ENCODE measurements at regions not wholly inside any gene's neighbourhood (a gene's known extent, or its start where the extent isn't known, plus 50 kb on each side); places are given as distances from the start of the nearest gene placed in this dataset.
"Not testable (repeated sequence)": the region's sequence is repeated elsewhere in the genome, so short reads cannot be mapped to it uniquely, and the experiment has no call there.

DNA sequence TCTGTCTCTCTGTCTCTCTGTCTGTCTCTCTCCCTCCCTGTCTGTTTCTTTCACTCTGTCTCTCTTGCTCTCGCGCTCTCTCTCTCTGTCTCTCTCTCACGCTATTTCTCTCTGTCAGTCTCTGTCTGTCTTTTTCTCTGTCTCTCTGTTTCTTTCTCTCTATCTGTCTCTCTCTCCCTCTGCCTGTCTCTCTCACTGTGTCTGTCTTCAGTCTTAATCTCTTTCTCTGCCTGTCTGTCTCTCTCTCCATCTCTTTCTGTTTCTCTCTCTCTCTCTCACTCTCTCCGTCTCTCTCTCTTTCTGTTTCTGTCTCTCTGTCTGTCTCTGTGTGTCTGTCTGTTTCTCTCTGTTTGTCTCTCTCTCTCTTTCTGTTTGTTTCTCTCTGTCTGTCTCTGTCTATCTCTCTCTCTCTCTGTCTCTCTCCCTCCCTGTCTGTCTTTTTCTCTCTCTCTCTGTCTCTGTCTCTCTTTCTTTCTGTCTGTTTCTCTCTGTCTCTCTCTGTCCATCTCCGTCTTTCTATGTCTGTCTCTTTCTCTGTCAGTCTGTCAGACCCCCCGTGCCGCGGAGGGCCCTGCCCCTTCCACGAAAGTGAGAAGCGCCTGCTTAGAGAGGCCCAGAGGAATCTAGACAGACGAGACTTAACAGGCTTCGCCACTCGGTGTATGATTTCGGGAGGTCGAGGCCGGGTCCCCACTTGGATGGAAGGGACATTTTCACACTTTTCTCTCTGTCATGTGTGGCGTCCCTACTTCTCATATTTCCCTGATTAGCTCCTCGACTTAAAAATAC lies 346.3 kb upstream of the DEFB115 start:
- ChIA-PET CTCF (no interaction called here), POLR2A (no interaction called here)
- no peak for ATAC-seq
- Mint-ChIP-seq H3K9me3 (ENCODE audit: insufficient read depth) (peaks cover 31% of the 10 kb centered on the region), H3K36me3 (ENCODE audit: low read depth) (no peaks in the 10 kb centered on the region), H3K4me1 (ENCODE audit: low read depth) (no peaks in the 10 kb centered on the region), H3K27ac (no peak overlapping the region), H3K4me3 (no peak overlapping the region), H3K27me3 (ENCODE audit: low read depth) (no peaks in the 10 kb centered on the region)
- no peak for DNase-seq

DNA sequence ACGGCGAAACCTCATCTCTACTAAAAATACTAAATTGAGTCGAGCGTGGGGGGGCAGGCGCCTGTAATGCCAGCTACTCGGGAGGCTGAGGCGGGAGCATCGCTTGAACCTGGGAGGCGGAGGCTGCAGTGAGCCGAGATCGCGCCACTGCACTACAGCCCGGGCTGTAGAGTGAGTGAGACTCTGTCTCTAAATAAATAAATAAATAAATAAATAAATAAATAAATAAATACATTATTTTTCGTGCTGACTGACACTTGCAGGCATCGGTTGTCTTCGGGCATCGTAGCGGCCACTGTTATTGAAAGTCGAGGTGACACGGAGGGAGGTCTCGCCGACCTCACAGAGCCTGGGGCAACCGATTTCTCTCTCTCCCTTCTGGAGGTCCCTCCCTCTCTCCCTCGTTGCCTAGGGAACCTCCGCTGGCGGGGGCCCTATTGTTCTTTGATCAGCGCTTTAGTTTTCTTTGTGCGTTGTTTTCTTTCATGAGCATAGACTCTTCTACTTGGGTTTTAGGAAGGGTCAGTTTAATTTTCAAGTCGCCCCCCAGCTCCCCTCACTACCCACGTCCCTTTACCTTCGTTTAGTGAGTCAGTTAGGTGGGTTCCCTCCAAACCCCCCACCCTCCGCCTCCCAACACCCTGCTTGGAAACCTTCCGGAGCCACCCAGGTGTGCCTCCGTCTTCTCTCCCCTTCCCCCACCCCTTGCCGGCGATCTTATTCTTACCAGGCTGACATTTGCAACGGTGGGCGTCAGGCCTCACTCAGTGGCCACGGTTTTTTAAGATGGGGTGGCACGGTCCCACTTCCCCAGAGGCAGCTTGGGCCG lies 345.4 kb upstream of the DEFB115 start:
- H3K9me3 Mint-ChIP-seq (ENCODE audit: insufficient read depth) = peaks cover 29% of the 10 kb centered on the region
- DNase-seq; H3K4me1 Mint-ChIP-seq (ENCODE audit: low read depth); H3K27me3 Mint-ChIP-seq (ENCODE audit: low read depth); H3K36me3 Mint-ChIP-seq (ENCODE audit: low read depth); H3K4me3 Mint-ChIP-seq; ATAC-seq; POLR2A ChIA-PET; H3K27ac Mint-ChIP-seq; CTCF ChIA-PET: not testable (repeated sequence)

DNA sequence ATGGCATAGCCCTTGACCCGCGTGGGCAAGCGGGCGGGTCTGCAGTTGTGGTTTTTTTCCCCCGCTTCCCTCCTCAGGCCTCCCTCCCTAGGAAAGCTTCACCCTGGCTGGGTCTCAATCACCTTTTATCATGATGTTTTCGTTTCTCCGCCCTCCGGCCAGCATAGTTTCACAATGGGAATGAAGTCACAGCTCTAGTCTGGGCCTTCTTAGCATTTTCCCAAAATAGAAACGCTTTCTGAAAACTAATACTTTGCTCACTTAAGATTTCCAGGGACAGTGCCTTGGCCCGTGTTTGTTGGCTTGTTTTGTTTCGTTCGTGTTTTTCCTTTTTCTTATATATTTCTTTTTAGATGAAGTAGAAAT lies 344.8 kb upstream of the DEFB115 start:
- DNase-seq; H3K27me3 Mint-ChIP-seq (ENCODE audit: low read depth); POLR2A ChIA-PET; H3K36me3 Mint-ChIP-seq (ENCODE audit: low read depth); H3K4me1 Mint-ChIP-seq (ENCODE audit: low read depth); ATAC-seq; CTCF ChIA-PET; H3K27ac Mint-ChIP-seq; H3K4me3 Mint-ChIP-seq: not testable (repeated sequence)
- peaks cover 26% of the 10 kb centered on the region for H3K9me3 Mint-ChIP-seq (ENCODE audit: insufficient read depth)

DNA sequence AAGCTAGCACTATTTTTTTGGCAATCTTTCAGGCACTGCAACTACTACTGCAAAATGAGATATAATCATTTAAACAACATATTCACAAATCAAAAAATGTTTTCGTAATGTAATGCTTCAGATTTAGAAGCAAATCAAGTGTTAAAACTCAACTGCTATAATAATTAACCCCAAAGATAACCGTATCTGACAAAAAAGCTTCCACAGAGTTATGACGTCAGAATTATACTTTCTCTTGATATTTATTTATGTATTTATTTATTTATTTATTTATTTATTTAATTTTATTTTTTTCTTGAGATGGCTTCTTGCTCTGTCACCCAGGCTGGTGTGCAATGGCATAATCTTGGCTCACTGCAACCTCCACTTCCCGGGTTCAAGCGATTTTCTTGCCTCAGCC lies 341.1 kb upstream of the DEFB115 start:
- DNase-seq; CTCF ChIA-PET; H3K4me1 Mint-ChIP-seq (ENCODE audit: low read depth); H3K4me3 Mint-ChIP-seq; ATAC-seq; POLR2A ChIA-PET; H3K27me3 Mint-ChIP-seq (ENCODE audit: low read depth); H3K36me3 Mint-ChIP-seq (ENCODE audit: low read depth); H3K27ac Mint-ChIP-seq: not testable (repeated sequence)
- peaks cover 17% of the 10 kb centered on the region for H3K9me3 Mint-ChIP-seq (ENCODE audit: insufficient read depth)

DNA sequence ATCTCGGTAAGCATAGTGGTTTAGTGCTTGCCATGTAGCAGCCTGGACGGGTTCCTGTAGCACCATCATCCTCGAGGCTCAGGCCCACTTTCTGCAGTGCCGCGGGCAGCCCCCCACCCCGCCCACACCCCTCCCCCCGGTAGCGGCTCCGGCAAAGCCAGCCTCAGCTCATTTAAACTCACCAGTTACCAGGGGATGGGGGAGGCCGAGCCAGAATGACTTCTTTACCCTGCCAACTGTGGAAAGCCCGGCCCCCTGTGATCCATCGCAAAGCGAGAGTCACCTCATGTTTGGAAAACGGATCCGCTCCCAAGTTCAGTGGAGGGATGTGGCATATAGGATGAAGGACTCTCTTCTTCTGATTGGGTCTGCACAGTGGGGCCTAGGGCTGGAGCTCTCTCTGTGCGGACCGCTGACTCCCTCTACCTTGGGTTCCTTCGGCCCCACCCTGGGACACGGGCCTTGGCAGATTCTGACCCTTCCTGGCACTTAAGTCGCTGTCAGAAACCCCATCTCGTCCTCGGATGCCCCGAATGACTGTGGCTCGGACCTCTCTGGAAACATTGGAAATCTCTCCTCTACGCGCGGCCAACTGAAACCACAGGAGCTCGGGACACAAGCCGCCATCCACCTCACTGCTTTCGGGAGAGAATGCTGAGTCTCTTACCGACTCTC lies 337.8 kb upstream of the DEFB115 start:
- ChIA-PET CTCF (no interaction called here), POLR2A (no interaction called here)
- ATAC-seq = no peak

DNA sequence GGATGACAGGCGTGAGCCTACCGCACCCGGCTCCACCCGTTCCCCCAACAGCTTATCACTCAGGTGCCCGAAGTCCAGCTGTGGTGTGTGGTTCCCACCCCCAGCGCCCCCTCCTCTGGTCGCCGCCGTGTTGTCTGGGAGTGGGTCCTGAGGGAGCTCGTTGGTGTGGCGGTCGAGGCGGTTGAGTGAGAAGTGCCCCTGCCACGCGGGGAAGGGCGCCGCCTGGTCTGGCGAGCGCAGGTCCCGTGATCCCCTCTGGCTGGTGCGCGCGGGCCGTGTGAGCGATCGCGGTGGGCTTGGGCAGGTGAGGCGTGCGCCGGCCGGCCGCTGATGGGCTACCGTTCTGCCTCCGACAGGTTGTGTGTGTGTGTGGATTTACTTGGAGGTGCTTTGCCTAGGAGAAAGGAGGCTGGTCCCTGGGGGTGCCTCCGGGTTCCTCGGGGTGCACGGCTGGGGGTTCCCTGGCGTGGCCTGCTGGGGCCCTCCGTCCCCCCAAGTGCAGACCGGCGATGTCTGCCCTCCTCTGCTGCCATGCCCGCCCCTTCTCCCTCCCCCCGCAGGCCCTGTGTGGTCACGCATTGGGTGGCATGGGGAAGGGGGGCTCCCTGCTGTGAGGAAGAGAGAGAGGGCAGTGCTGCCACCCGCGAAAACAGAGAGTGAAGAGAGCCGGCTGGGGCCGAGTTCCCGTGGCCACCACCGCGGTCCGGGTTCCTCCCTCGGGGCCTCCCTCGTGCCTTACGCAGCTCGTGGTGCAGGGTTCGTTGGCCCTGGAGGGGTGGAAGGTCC lies 336.0 kb upstream of the DEFB115 start:
- H3K9me3 Mint-ChIP-seq (ENCODE audit: insufficient read depth) = peaks cover 26% of the 10 kb centered on the region
- no peak overlapping the region for H3K4me3 Mint-ChIP-seq
- H3K27me3 Mint-ChIP-seq (ENCODE audit: low read depth) = no peaks in the 10 kb centered on the region
- DNase-seq (no peak), ATAC-seq (no peak)
- ChIA-PET CTCF (no interaction called here), POLR2A (no interaction called here)
- H3K36me3 Mint-ChIP-seq (ENCODE audit: low read depth) = peaks cover 3% of the 10 kb centered on the region
- H3K27ac Mint-ChIP-seq = no peak overlapping the region
- no peaks in the 10 kb centered on the region for H3K4me1 Mint-ChIP-seq (ENCODE audit: low read depth)

More for the DNA sequence above, 337.8 kb upstream of the DEFB115 start:
- no peaks in the 10 kb centered on the region for H3K4me1 Mint-ChIP-seq (ENCODE audit: low read depth)
- H3K27ac Mint-ChIP-seq = no peak overlapping the region
- H3K4me3 Mint-ChIP-seq = no peak overlapping the region
- no peak for DNase-seq
- no peaks in the 10 kb centered on the region for H3K27me3 Mint-ChIP-seq (ENCODE audit: low read depth)
- H3K36me3 Mint-ChIP-seq (ENCODE audit: low read depth) = peaks cover 3% of the 10 kb centered on the region
- H3K9me3 Mint-ChIP-seq (ENCODE audit: insufficient read depth) = peaks cover 20% of the 10 kb centered on the region

DNA sequence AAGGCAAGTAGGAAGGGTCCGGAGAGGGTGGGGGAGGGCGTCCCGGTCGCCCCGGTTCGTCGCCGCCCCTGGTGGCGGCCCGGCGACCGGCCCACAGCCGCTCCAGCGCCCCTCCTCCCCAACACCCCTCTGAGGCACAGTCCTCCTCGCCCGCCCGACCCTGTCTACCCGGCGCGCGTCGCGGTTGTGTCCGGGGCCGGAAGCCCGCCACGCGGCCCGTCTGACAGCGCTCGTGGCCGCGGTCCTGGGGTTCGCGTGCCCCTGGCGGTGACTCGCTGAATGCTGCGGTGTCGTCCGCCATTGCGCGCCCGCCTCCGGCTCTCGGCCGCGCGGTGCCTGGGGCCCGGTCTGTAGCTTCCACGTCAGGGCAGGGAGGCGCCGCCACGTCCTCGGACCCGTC lies 335.3 kb upstream of the DEFB115 start:
- H3K4me3 Mint-ChIP-seq = no peak overlapping the region
- ATAC-seq (no peak), DNase-seq (no peak)
- no peaks in the 10 kb centered on the region for H3K27me3 Mint-ChIP-seq (ENCODE audit: low read depth)
- CTCF ChIA-PET = no interaction called here
- POLR2A ChIA-PET = no interaction called here
- peaks cover 6% of the 10 kb centered on the region for H3K36me3 Mint-ChIP-seq (ENCODE audit: low read depth)
- no peak overlapping the region for H3K27ac Mint-ChIP-seq
- no peaks in the 10 kb centered on the region for H3K4me1 Mint-ChIP-seq (ENCODE audit: low read depth)
- H3K9me3 Mint-ChIP-seq (ENCODE audit: insufficient read depth) = peaks cover 26% of the 10 kb centered on the region

DNA sequence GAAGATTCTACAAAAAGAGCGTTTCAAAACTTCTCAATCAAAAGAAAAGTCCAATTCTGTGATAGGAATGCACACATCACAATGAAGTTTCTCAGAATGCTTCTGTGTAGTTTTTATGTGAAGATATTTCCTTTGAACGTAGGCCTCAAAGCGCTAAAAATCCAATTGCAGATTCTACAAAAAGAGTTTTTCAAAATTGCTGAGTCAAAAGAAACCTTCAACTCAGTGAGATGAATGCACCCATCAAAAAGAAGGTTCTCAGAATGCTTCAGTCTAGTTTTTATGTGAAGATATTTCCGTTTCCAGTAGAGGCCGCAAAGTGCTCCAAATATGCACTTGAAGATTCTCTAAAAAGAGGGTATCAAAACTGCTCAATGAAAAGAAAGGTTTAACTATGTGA lies 319.7 kb upstream of the DEFB115 start:
- H3K27ac Mint-ChIP-seq = no peak overlapping the region

DNA sequence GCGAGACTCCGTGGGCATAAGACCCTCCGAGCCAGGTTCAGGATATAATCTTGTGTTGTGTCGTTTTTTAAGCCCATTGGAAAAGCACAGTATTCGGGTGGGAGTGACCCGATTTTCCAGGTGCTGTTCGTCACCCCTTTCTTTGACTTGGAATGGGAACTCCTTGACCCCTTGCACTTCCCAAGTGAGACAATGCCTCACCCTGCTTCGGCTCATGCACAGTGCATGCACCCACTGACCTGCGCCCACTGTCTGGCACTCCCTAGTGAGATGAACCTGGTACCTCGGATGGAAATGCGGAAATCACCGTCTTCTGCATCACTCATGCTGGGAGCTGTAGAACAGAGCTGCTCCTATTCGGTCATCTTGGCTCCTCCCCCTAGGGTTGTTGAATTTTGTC lies 307.7 kb upstream of the DEFB115 start:
- no peaks in the 10 kb centered on the region for H3K36me3 Mint-ChIP-seq (ENCODE audit: low read depth)
- CTCF ChIA-PET = no interaction called here
- H3K9me3 Mint-ChIP-seq (ENCODE audit: insufficient read depth) = peaks cover 13% of the 10 kb centered on the region
- ATAC-seq (no peak), DNase-seq (no peak)
- POLR2A ChIA-PET = no interaction called here
- H3K4me1 Mint-ChIP-seq (ENCODE audit: low read depth) = no peaks in the 10 kb centered on the region
- no peaks in the 10 kb centered on the region for H3K27me3 Mint-ChIP-seq (ENCODE audit: low read depth)
- H3K27ac Mint-ChIP-seq = no peak overlapping the region
- no peak overlapping the region for H3K4me3 Mint-ChIP-seq

More for the DNA sequence above, 319.7 kb upstream of the DEFB115 start:
- H3K4me3 Mint-ChIP-seq = no peak overlapping the region
- peaks cover 34% of the 10 kb centered on the region for H3K9me3 Mint-ChIP-seq (ENCODE audit: insufficient read depth)
- H3K4me1 Mint-ChIP-seq (ENCODE audit: low read depth) = no peaks in the 10 kb centered on the region
- H3K27me3 Mint-ChIP-seq (ENCODE audit: low read depth) = no peaks in the 10 kb centered on the region
- POLR2A ChIA-PET = no interaction called here
- CTCF ChIA-PET = no interaction called here
- no peak for ATAC-seq
- no peak for DNase-seq
- peaks cover 8% of the 10 kb centered on the region for H3K36me3 Mint-ChIP-seq (ENCODE audit: low read depth)

DNA sequence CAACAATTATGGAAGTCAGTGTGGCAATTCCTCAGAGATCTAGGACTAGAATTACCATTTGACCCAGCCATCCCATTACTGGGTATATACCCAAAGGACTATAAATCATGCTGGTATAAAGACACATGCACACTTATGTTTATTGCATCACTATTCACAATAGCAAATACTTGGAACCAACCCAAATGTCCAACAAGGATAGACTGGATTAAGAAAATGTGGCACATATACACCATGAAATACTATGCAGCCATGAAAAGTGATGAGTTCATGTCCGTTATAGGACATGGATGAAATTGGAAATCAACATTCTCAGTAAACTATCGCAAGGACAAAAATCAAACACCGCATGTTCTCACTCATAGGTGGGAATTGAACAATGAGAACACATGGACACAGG lies 306.4 kb upstream of the DEFB115 start:
- H3K4me1 Mint-ChIP-seq (ENCODE audit: low read depth); CTCF ChIA-PET; H3K27ac Mint-ChIP-seq; POLR2A ChIA-PET; H3K4me3 Mint-ChIP-seq; DNase-seq; H3K36me3 Mint-ChIP-seq (ENCODE audit: low read depth); H3K27me3 Mint-ChIP-seq (ENCODE audit: low read depth); ATAC-seq: not testable (repeated sequence)
- peaks cover 13% of the 10 kb centered on the region for H3K9me3 Mint-ChIP-seq (ENCODE audit: insufficient read depth)

DNA sequence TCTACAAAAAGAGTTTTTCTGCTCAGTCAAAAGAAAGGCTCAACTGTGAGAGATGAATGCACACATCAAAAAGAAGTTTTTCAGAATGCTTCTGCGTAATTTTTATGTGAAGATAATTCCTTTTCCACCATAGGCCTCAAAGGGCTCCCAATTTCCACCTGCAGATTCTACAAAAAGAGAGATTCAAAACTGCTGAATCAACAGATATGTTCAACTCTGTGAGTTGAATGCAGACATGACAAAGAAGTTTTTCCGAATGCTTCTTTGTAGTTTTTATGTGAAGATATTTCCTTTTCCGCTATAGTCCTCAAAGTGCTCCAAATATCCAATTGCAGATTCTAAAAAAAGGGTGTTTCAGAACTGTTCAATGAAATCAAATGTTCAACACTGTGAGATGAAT lies 300.8 kb upstream of the DEFB115 start:
- H3K4me3 Mint-ChIP-seq; ATAC-seq; H3K4me1 Mint-ChIP-seq (ENCODE audit: low read depth); H3K27me3 Mint-ChIP-seq (ENCODE audit: low read depth); H3K27ac Mint-ChIP-seq; DNase-seq; CTCF ChIA-PET; H3K36me3 Mint-ChIP-seq (ENCODE audit: low read depth); POLR2A ChIA-PET: not testable (repeated sequence)
- peaks cover 25% of the 10 kb centered on the region for H3K9me3 Mint-ChIP-seq (ENCODE audit: insufficient read depth)

DNA sequence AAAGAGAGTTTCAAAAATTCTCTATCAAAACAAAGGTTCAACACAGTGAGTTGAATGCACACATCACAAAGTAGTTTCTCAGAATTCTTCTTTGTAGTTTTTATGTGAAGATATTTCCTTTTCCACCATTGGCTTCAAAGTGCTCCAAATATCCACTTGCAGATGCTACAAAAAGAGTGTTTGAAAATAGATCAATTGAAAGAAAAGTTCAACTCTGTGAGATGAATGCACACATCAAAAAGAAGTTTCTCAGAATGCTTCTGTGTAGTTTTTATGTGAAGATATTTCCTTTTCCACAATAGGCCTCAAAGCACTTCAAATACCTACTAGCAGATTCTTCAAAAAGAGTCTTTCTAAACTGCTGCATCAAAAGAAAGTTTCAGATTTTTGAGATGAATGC lies 298.3 kb upstream of the DEFB115 start:
- POLR2A ChIA-PET; H3K27ac Mint-ChIP-seq; H3K36me3 Mint-ChIP-seq (ENCODE audit: low read depth); DNase-seq; H3K4me3 Mint-ChIP-seq; CTCF ChIA-PET; H3K27me3 Mint-ChIP-seq (ENCODE audit: low read depth); ATAC-seq; H3K4me1 Mint-ChIP-seq (ENCODE audit: low read depth): not testable (repeated sequence)
- peaks cover 12% of the 10 kb centered on the region for H3K9me3 Mint-ChIP-seq (ENCODE audit: insufficient read depth)
